Calu3 (cell line): ENCODE measurements at regions not wholly inside any gene's neighbourhood (a gene's known extent, or its start where the extent isn't known, plus 50 kb on each side); places are given as distances from the start of the nearest gene placed in this dataset.

Experiments
- BruUV-seq: library from RNA; stranded (reverse); fragments of 400-500 nt; replicated peaks from 2 replicates; lab custom pipeline; 2021; lab: Mats Ljungman, UMichigan
- CTCF ChIA-PET: fragments of 300-600 bp; sonication (Branson Sonifier 250); formaldehyde crosslinking; loops from one replicate; lab custom pipeline; 2022; ENCODE audit warnings: antibody characterized with exemption; lab: Charles Lee
- DNase-seq: peaks from one replicate; pipeline ENCODE4 v3.0.0; 2022
- H3K27ac Mint-ChIP-seq: one replicate; pipeline ENCODE4 v1.8.0; 2022; ENCODE audit warnings: mixed read lengths; ENCODE audit not compliant: unreplicated experiment
- H3K27me3 Mint-ChIP-seq: one replicate; pipeline ENCODE4 v1.8.0; 2022; ENCODE audit warnings: mixed read lengths; ENCODE audit not compliant: unreplicated experiment
- H3K36me3 Mint-ChIP-seq: one replicate; pipeline ENCODE4 v1.8.0; 2022; ENCODE audit warnings: mild to moderate bottlenecking, moderate library complexity, mixed read lengths; ENCODE audit not compliant: insufficient read depth, unreplicated experiment
- H3K4me1 Mint-ChIP-seq: one replicate; pipeline ENCODE4 v1.8.0; 2022; ENCODE audit warnings: mild to moderate bottlenecking, low read depth, mixed read lengths; ENCODE audit not compliant: unreplicated experiment
- H3K4me3 Mint-ChIP-seq: one replicate; pipeline ENCODE4 v1.8.0; 2022; ENCODE audit warnings: mild to moderate bottlenecking, low read depth, moderate library complexity, mixed read lengths; ENCODE audit not compliant: unreplicated experiment
- H3K9me3 Mint-ChIP-seq: one replicate; pipeline ENCODE4 v1.8.0; 2022; ENCODE audit warnings: low read depth, mixed read lengths; ENCODE audit not compliant: unreplicated experiment
- intact Hi-C: fragments of 100-400 bp; cut with micrococcal nuclease; formaldehyde crosslinking; loops from one replicate; pipeline ENCODE4 v1.10.0; 2022; ENCODE audit not compliant: unreplicated experiment
- TF ChIP-seq, protein P1 (sequence below): fragments of 200-600 bp; IDR thresholded peaks from one replicate; pipeline ENCODE4 v1.8.0; 2022; ENCODE audit warnings: antibody characterized with exemption; ENCODE audit not compliant: unreplicated experiment

DNA sequence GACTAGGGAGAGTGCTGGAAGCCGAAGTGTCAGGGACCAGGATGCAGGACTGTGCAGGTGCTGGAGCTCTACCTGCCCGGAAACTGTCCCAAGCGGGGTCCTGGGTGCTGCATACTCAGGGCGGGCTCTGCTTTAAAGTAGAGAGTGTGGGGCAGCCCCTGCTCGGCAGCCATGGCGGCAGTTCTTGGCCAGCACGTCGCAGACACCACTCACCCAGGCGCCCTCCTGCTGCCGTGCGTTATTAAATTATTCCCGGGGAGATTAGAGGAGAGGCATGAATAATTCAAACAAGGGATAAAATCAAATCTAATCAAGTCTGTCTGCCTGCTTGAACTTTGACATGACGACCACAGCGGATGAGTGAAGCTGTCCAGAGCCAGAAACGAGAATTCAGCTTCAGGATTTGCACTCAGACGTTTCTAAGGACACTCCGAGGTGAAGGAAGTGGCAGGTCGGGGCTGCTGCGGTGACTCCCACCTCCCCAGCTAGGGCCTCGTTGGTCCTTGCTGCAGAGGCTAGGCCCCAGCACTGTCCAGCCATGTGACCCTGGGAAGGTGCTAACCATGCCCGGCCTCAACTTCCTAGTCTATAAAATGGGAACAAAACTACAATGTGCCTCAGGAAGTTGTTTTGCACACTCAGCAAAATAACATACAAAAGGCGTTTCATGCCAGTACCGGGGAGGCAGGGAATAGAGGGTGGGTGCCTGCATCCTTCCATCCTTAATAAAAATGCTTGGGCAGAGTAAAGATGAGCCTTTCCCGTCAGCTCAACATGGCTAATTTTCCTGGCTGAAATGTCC, 91.3 kb upstream of the ADAMTS2 start:
- H3K27me3 Mint-ChIP-seq = no peaks in the 10 kb centered on the region
- DNase-seq = no peak
- H3K4me3 Mint-ChIP-seq = no peak overlapping the region
- BruUV-seq = no TSS peak
- H3K36me3 Mint-ChIP-seq = no peaks in the 10 kb centered on the region
- H3K4me1 Mint-ChIP-seq = no peaks in the 10 kb centered on the region
- intact Hi-C loops = no loop called here
- TF ChIP-seq, protein P1, sequence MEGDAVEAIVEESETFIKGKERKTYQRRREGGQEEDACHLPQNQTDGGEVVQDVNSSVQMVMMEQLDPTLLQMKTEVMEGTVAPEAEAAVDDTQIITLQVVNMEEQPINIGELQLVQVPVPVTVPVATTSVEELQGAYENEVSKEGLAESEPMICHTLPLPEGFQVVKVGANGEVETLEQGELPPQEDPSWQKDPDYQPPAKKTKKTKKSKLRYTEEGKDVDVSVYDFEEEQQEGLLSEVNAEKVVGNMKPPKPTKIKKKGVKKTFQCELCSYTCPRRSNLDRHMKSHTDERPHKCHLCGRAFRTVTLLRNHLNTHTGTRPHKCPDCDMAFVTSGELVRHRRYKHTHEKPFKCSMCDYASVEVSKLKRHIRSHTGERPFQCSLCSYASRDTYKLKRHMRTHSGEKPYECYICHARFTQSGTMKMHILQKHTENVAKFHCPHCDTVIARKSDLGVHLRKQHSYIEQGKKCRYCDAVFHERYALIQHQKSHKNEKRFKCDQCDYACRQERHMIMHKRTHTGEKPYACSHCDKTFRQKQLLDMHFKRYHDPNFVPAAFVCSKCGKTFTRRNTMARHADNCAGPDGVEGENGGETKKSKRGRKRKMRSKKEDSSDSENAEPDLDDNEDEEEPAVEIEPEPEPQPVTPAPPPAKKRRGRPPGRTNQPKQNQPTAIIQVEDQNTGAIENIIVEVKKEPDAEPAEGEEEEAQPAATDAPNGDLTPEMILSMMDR = no peak
- CTCF ChIA-PET = no interaction called here
- no peak overlapping the region for H3K27ac Mint-ChIP-seq
- peaks cover 5% of the 10 kb centered on the region for H3K9me3 Mint-ChIP-seq

DNA sequence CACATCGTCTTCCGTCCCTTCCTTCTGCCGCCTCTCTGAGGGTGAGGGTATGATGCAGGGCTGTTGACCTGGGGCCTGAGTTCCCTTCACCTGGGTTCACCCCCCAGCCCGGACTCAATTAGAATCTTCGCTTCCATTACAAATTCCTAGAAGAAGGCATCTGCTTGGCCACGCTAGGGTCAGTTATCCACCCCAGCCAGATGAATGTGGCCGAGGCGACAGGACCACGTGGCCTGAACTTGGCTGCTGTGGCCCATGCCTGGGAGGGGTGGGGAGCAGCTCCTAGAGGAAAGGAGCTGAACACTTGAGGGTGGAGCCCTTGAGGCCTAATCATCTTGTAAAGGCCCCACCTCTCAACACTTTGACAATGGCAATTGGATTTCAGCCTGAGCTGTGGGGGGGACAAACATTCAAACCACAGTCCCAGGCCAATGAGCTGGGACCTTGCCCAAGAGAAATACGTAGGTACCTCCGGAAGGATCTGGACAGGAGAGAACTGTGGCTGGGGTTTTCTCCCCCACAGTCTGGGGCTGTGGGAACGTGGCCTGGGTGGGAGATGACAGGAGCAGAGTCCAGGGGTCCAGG, 90.6 kb upstream of the ADAMTS2 start:
- no peaks in the 10 kb centered on the region for H3K4me1 Mint-ChIP-seq
- CTCF ChIA-PET = no interaction called here
- H3K4me3 Mint-ChIP-seq = no peak overlapping the region
- TF ChIP-seq, protein P1 = no peak
- intact Hi-C loops = no loop called here
- no peak overlapping the region for H3K27ac Mint-ChIP-seq
- peaks cover 5% of the 10 kb centered on the region for H3K9me3 Mint-ChIP-seq
- H3K27me3 Mint-ChIP-seq = no peaks in the 10 kb centered on the region
- BruUV-seq = no TSS peak
- no peaks in the 10 kb centered on the region for H3K36me3 Mint-ChIP-seq
- DNase-seq = no peak

DNA sequence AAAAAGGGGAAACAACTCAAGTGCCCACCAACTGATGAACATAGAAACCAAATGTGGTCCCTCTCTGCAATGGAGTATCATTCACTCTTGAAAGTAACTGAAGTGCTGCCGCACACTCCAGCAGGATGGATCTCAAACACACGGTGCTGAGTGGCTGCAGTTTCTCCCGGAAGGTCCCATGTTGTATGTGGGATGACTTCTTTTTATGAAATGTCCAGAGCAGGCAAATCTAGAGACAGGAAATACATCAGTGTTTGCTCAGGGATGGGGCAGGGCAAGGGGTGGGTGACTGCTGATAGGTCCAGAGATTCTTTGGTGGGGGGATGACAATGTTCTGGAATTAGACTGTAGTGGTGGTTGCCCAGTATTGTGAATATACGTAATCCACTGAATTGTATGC, 89.9 kb upstream of the ADAMTS2 start:
- Mint-ChIP-seq H3K27ac (no peak overlapping the region), H3K27me3 (no peaks in the 10 kb centered on the region), H3K4me3 (no peak overlapping the region), H3K4me1 (no peaks in the 10 kb centered on the region), H3K9me3 (peaks cover 5% of the 10 kb centered on the region), H3K36me3 (no peaks in the 10 kb centered on the region)
- CTCF ChIA-PET = no interaction called here
- BruUV-seq = no TSS peak
- intact Hi-C loops = no loop called here
- no peak for DNase-seq
- TF ChIP-seq, protein P1 = no peak

DNA sequence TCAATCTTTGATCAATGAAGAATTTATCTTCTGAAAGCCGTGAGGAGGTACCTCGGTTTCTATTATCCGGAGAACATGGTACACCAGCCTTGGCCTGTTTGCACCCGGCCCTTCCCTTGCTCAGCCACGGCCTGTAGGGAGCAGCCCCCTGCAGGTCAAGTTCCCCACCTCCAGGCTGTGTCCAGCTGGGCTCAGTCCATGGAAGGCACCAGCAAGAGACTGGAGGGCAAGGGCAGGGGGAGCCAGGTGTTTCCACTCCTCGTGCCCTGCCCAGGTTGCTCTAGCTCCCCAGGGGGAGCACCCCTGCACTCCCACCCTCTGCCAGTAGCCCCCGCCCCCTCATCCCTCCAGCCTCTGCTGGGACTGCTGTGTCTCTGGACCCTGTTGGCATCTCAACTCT, 87.3 kb upstream of the ADAMTS2 start:
- Mint-ChIP-seq H3K4me1 (no peaks in the 10 kb centered on the region), H3K9me3 (peaks cover 3% of the 10 kb centered on the region), H3K36me3 (no peaks in the 10 kb centered on the region), H3K4me3 (no peak overlapping the region), H3K27me3 (no peaks in the 10 kb centered on the region), H3K27ac (no peak overlapping the region)
- BruUV-seq = no TSS peak
- DNase-seq = no peak
- intact Hi-C loops = no loop called here
- CTCF ChIA-PET = no interaction called here
- TF ChIP-seq, protein P1 = no peak
